Esophagus squamous epithelium (tissue), 5 donors: ENCODE measurements at regions not wholly inside any gene's neighbourhood (a gene's known extent, or its start where the extent isn't known, plus 50 kb on each side); places are given as distances from the start of the nearest gene placed in this dataset.
"Not testable (repeated sequence)": the region's sequence is repeated elsewhere in the genome, so short reads cannot be mapped to it uniquely, and the experiment has no call there.

Source experiments
- DNase-seq: peaks from one replicate; lab custom pipeline; 2025; lab: John Stamatoyannopoulos, UW
- H3K27ac ChIP-seq, 4 donors: fragments of 200-600 bp; sonication (generic); one replicate each; pipeline ENCODE4 v1.5.1; 2016 to 2019; ENCODE audit warnings: mild to moderate bottlenecking in 1 of 4
- H3K27me3 ChIP-seq, 4 donors: fragments of 200-600 bp; sonication (generic); 1 replicate in 3 of 4; 2 replicates in 1 of 4; pipeline versions ENCODE4 v1.5.1 to v1.6.0; 2017 to 2021; ENCODE audit warnings: antibody characterized with exemption in 1 of 4
- H3K36me3 ChIP-seq, 3 donors: fragments of 200-600 bp; sonication (generic); one replicate each; pipeline ENCODE4 v1.5.1; 2016 to 2019
- H3K4me1 ChIP-seq, 3 donors: fragments of 200-600 bp; sonication (generic); one replicate each; pipeline ENCODE4 v1.5.1; 2017 to 2019
- H3K4me3 ChIP-seq, 4 donors: fragments of 200-600 bp; sonication (generic); 1 replicate in 3 of 4; 2 replicates in 1 of 4; pipeline ENCODE4 v1.5.1; 2016 to 2019; ENCODE audit warnings: mild to moderate bottlenecking in 2 of 4, moderate library complexity in 1 of 4
- H3K9me3 ChIP-seq, 3 donors: fragments of 200-600 bp; sonication (generic); one replicate each; pipeline ENCODE4 v1.5.1; 2016 to 2019
- POLR2A ChIP-seq, 4 donors: fragments of 450-650 bp; IDR thresholded peaks; one replicate each; pipeline ENCODE4 v1.6.1; 2017; ENCODE audit warnings: antibody characterized with exemption in 4 of 4, mild to moderate bottlenecking in 4 of 4, moderate library complexity in 3 of 4
- WGBS, 2 donors: methylation state at CpG; one replicate each; pipeline ENCODE4 v1.1.5; 2018; 5-methylcytosine and 5-hydroxymethylcytosine counted together
- intact Hi-C: fragments of 100-400 bp; cut with DNase I; formaldehyde crosslinking; loops from one replicate; pipeline ENCODE4 v1.15.0; 2022
- TF ChIP-seq, protein P1 (sequence below), 6 experiments: fragments of 450-650 bp in 4 of 6; fragments of 200-600 bp in 2 of 6; sonication (generic) in 2 of 6; IDR thresholded peaks; one replicate each; pipeline ENCODE4 v1.5.1; 2016 to 2019; ENCODE audit warnings: antibody characterized with exemption in 6 of 6, mild to moderate bottlenecking in 4 of 6, moderate library complexity in 4 of 6
- donor health status: DM: yes; HTN: yes; CAD: no.

- Histone ChIP-seq H3K4me3 (no peak overlapping the region), H3K9me3 (peaks cover 0 to 7% (median 0%) of the 10 kb centered on the region in 3 donors), H3K27me3 (no peaks in the 10 kb centered on the region), H3K4me1 (no peaks in the 10 kb centered on the region), H3K36me3 (no peaks in the 10 kb centered on the region), H3K27ac (no peak overlapping the region)
- intact Hi-C loops = no loop called here
- TF ChIP-seq POLR2A (IDR thresholded peaks at IDR 0.05) = no peak
- TF ChIP-seq, protein P1, sequence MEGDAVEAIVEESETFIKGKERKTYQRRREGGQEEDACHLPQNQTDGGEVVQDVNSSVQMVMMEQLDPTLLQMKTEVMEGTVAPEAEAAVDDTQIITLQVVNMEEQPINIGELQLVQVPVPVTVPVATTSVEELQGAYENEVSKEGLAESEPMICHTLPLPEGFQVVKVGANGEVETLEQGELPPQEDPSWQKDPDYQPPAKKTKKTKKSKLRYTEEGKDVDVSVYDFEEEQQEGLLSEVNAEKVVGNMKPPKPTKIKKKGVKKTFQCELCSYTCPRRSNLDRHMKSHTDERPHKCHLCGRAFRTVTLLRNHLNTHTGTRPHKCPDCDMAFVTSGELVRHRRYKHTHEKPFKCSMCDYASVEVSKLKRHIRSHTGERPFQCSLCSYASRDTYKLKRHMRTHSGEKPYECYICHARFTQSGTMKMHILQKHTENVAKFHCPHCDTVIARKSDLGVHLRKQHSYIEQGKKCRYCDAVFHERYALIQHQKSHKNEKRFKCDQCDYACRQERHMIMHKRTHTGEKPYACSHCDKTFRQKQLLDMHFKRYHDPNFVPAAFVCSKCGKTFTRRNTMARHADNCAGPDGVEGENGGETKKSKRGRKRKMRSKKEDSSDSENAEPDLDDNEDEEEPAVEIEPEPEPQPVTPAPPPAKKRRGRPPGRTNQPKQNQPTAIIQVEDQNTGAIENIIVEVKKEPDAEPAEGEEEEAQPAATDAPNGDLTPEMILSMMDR (IDR thresholded peaks at IDR 0.05) = no peak
- no peak for DNase-seq
- WGBS, 2 donors = 75% methylated on average over 2 of the region's 2 CpGs; no CpG with 5 or more reads in 1 of the 2 donors
These were observed 604.3 kb upstream of the AMELY start for GRCh38 chrY:7515812-7516211.

- Histone ChIP-seq H3K27ac (no peak overlapping the region), H3K4me1 (no peaks in the 10 kb centered on the region), H3K4me3 (no peak overlapping the region), H3K9me3 (no peaks in the 10 kb centered on the region), H3K27me3 (no peaks in the 10 kb centered on the region), H3K36me3 (no peaks in the 10 kb centered on the region)
- TF ChIP-seq, protein P1 (IDR thresholded peaks at IDR 0.05) = no peak
- TF ChIP-seq POLR2A (IDR thresholded peaks at IDR 0.05) = no peak
- intact Hi-C loops = no loop called here
- no peak for DNase-seq
- 64% methylated on average over 4 of the region's 5 CpGs; no CpG with 5 or more reads in 1 of the 2 donors for WGBS, 2 donors
These were observed 591.3 kb upstream of the AMELY start for GRCh38 chrY:7502896-7503295.

DNA sequence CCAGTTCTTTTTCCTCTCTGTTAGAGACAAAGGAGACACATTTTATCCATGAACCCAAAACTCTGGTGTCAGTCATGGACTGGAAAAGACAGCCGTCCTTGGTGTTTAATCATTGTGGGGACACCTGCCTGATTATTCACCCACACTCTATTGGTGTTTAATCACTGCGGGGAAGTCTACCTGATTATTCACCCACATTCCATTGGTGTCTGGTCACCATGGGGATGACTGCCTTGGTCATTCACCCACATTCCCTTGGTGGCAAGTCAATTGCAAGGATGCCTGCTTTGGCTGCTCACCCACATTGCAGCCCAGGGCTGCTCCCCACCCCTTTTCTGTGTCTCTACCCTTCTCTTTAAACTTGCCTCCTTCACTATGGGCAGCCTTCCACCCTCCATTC is 589.7 kb upstream of the AMELY start:
- no peak for TF ChIP-seq POLR2A (IDR thresholded peaks at IDR 0.05)
- TF ChIP-seq, protein P1 (IDR thresholded peaks at IDR 0.05) = no peak
- H3K9me3 ChIP-seq = no peaks in the 10 kb centered on the region
- no peak for DNase-seq
- intact Hi-C loops = no loop called here
- no peaks in the 10 kb centered on the region for H3K36me3 ChIP-seq
- H3K27ac ChIP-seq = no peak overlapping the region
- H3K4me3 ChIP-seq = no peak overlapping the region
- H3K4me1 ChIP-seq = no peaks in the 10 kb centered on the region
- no peaks in the 10 kb centered on the region for H3K27me3 ChIP-seq
- WGBS, 2 donors = 25% methylated on average over 2 of the region's 2 CpGs; no CpG with 5 or more reads in 1 of the 2 donors

- no peak for DNase-seq
These were observed 584.4 kb upstream of the AMELY start for GRCh38 chrY:7496001-7496400.

DNA sequence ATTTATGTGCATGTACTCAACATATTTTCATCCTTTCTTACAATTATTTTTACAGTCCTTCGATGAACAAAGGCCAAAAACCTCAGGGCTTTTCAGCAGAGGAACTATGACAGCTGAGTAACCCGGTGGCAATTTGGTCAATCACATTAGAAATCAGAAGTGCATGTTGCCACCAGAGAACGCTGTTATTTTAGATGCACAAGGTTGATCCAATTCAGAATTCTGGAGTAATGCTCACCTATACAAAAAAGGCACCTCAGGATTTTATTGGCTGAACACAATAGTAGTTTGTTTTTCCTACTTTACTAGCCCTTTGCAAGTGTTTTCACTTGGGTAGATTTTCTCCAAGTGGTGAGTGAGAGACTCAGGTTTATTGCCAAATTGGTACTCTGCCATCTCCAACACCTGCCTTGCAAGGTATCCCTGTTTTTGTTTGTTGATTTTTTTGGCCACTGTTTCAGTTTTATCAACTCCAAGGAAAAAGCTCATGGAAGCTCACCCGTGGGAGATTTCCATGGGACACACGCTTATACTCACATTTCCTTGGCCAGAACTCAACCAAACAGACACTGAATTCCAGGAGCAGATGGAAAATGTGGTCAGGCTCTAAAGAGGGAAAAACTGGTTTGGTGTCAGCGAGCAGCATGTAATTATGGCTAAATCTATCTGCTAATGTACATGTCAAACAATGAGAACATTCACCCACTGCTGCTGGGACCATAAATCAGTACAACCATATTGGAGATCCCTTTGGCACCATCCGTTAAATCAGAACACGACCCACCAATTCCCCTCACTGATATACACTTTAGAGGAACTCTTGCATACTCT is 573.1 kb upstream of the AMELY start:
- DNase-seq, H3K27ac ChIP-seq, H3K4me3 ChIP-seq, H3K4me1 ChIP-seq, intact Hi-C loops, H3K36me3 ChIP-seq, H3K27me3 ChIP-seq, H3K9me3 ChIP-seq: not testable (repeated sequence)
- WGBS, 2 donors = 37% methylated on average over 5 of the region's 8 CpGs; no CpG with 5 or more reads in 1 of the 2 donors

More at GRCh38 chrY:7496001-7496400, 584.4 kb upstream of the AMELY start:
- Histone ChIP-seq H3K36me3 (no peaks in the 10 kb centered on the region), H3K4me1 (no peaks in the 10 kb centered on the region), H3K27ac (no peak overlapping the region), H3K27me3 (no peaks in the 10 kb centered on the region), H3K4me3 (no peak overlapping the region), H3K9me3 (no peaks in the 10 kb centered on the region)
- 90% methylated on average over 1 of the region's 1 CpG; no CpG with 5 or more reads in 1 of the 2 donors for WGBS, 2 donors
- TF ChIP-seq, protein P1 (IDR thresholded peaks at IDR 0.05) = no peak
- TF ChIP-seq POLR2A (IDR thresholded peaks at IDR 0.05) = no peak
- intact Hi-C loops = no loop called here
